ENCODE measurements at regions not wholly inside any gene's neighbourhood (a gene's known extent, or its start where the extent isn't known, plus 50 kb on each side); places are given as distances from the start of the nearest gene placed in this dataset.

- TF ChIP-seq CTCF (IDR thresholded peaks at IDR 0.05) = no peak
- TF ChIP-seq NRF1 (IDR thresholded peaks at IDR 0.05; ENCODE audit: low read depth, low read length) = no peak
- no peak for TF ChIP-seq EP300 (IDR thresholded peaks at IDR 0.05; ENCODE audit: borderline replicate concordance in 1 of 2, low read depth in 1 of 2, low read length in 1 of 2)
- no peak for TF ChIP-seq CHD2 (IDR thresholded peaks at IDR 0.05; ENCODE audit: low read length, partially characterized antibody)
- no peak for TF ChIP-seq SIN3A (IDR thresholded peaks at IDR 0.05; ENCODE audit: borderline replicate concordance, low read depth, low read length)
- TF ChIP-seq ELF1 (IDR thresholded peaks at IDR 0.05) = no peak
- no peak for TF ChIP-seq SMC3 (IDR thresholded peaks at IDR 0.05; ENCODE audit: low read depth, low read length)
- no peak for TF ChIP-seq TCF12 (IDR thresholded peaks at IDR 0.05)
- no peak for TF ChIP-seq RFX5 (IDR thresholded peaks at IDR 0.05; ENCODE audit: low read length)
- no peak for TF ChIP-seq RAD21 (IDR thresholded peaks at IDR 0.05; ENCODE audit: low read length)
- no peak for TF ChIP-seq RXRA (IDR thresholded peaks at IDR 0.05; ENCODE audit: borderline replicate concordance, low read depth)
- no peak for TF ChIP-seq RCOR1 (IDR thresholded peaks at IDR 0.05; ENCODE audit: low read length)
- no peak for TF ChIP-seq POLR2AphosphoS5 (IDR thresholded peaks at IDR 0.05; ENCODE audit: low read depth, low read length)
- no peak for TF ChIP-seq USF2 (IDR thresholded peaks at IDR 0.05; ENCODE audit: borderline replicate concordance, low read depth, low read length)
These were observed 540.9 kb upstream of the MDFIC2 start for GRCh38 chr3:70853161-70853944.
